Pancreas (tissue), 10 donors: ENCODE measurements at regions not wholly inside any gene's neighbourhood (a gene's known extent, or its start where the extent isn't known, plus 50 kb on each side); places are given as distances from the start of the nearest gene placed in this dataset.

Experiments
- ATAC-seq, 4 donors: fragments of 200-7000 bp; cut with Tn5 transposase; one replicate each; pipeline versions ENCODE4 v1.8.0 to v1.9.1; 2020; ENCODE audit warnings: mild to moderate bottlenecking in 4 of 4, moderate library complexity in 4 of 4
- DNase-seq, 6 donors: peaks; one replicate each; pipeline ENCODE4 v3.0.0-alpha.2; 2020
- FAIRE-seq: peaks from 2 replicates; lab custom pipeline; 2012; peaks lifted over from hg19 to GRCh38; lab: Jason Lieb, UNC
- H3K27ac ChIP-seq, 4 donors: fragments of 200-600 bp; sonication (generic); 1 replicate in 3 of 4; 2 replicates in 1 of 4; pipeline versions ENCODE4 v1.5.0 to v1.8.0; 2020
- H3K27me3 ChIP-seq, 4 donors: fragments of 200-600 bp; one replicate each; pipeline ENCODE4 v1.8.0; 2021
- H3K36me3 ChIP-seq, 3 donors: fragments of 200-600 bp; sonication (generic) in 1 of 3; one replicate each; pipeline versions ENCODE4 v1.5.0 to v1.8.0; 2020 to 2021
- H3K4me1 ChIP-seq, 3 donors: fragments of 200-600 bp; one replicate each; pipeline ENCODE4 v1.8.0; 2021
- H3K4me3 ChIP-seq, 4 donors: fragments of 200-600 bp; sonication (generic) in 2 of 4; one replicate each; pipeline versions ENCODE4 v1.5.0 to v1.8.0; 2020 to 2021
- H3K9me3 ChIP-seq, 4 donors: fragments of 200-600 bp; one replicate each; pipeline ENCODE4 v1.8.0; 2021
- WGBS, 2 donors: extraction: QIAGEN DNeasy Blood & Tissue Kit; methylation state at CpG; one replicate each; pipeline ENCODE4 v1.1.7; 2013; 5-methylcytosine and 5-hydroxymethylcytosine counted together
- intact Hi-C, 3 donors: fragments of 100-400 bp; cut with DNase I; formaldehyde crosslinking; loops; one replicate each; pipeline versions ENCODE4 v1.11.1 to v1.14.2; 2022
- TF ChIP-seq, protein P1 (sequence below), 4 donors: fragments of 200-600 bp; sonication (generic) in 3 of 4; IDR thresholded peaks; one replicate each; pipeline versions ENCODE4 v1.5.0 to v1.8.0; 2021; ENCODE audit warnings: antibody characterized with exemption in 4 of 4
- donor health status: healthy with polysubstance abuse.
- donor health status: DM: no; HTN: no; CAD: no; lungs with moderate emphysema.
- donor health status: DM: no; HTN: no; CAD: no.
- donor health status: control.
- donor health status: control.
- donor health status: Bipolar disorder and iron deficiency.
- donor health status: DM: yes; HTN: yes; CAD: no.
- donor health status: DM: no; HTN: no; CAD: no.
- donor health status: DM: no; HTN: no; CAD: no.
- donor health status: DM: yes; HTN: yes; CAD: no.

DNA sequence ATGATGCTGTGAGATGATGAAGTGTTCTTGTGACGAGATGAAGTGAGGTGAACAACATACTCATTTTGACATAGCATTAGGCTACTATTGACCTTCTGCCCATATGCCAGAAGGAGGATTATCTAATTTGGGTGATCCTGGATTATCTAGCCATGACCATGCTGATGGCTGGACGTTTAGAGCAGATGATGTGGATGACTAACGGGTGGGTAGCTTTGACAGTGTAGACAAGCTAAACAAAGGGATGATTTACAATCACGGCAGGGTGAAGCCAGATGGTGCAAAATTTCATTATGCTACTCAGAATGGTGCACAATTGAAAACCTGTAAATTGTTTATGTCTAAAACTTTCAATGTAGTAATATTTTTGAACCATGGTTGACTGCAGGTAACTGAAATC, 2403.4 kb upstream of the ACO1 start:
- intact Hi-C loops = no loop called here
- 36 to 51% methylated on average over 4 of the region's 4 CpGs for WGBS, 2 donors
- Histone ChIP-seq H3K9me3 (no peaks in the 10 kb centered on the region), H3K4me1 (no peaks in the 10 kb centered on the region), H3K27ac (no peak overlapping the region), H3K4me3 (no peak overlapping the region), H3K36me3 (no peaks in the 10 kb centered on the region), H3K27me3 (no peaks in the 10 kb centered on the region)
- ATAC-seq (no peak), DNase-seq (no peak), FAIRE-seq (no peak)
- TF ChIP-seq, protein P1, sequence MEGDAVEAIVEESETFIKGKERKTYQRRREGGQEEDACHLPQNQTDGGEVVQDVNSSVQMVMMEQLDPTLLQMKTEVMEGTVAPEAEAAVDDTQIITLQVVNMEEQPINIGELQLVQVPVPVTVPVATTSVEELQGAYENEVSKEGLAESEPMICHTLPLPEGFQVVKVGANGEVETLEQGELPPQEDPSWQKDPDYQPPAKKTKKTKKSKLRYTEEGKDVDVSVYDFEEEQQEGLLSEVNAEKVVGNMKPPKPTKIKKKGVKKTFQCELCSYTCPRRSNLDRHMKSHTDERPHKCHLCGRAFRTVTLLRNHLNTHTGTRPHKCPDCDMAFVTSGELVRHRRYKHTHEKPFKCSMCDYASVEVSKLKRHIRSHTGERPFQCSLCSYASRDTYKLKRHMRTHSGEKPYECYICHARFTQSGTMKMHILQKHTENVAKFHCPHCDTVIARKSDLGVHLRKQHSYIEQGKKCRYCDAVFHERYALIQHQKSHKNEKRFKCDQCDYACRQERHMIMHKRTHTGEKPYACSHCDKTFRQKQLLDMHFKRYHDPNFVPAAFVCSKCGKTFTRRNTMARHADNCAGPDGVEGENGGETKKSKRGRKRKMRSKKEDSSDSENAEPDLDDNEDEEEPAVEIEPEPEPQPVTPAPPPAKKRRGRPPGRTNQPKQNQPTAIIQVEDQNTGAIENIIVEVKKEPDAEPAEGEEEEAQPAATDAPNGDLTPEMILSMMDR (IDR thresholded peaks at IDR 0.05) = no peak

DNA sequence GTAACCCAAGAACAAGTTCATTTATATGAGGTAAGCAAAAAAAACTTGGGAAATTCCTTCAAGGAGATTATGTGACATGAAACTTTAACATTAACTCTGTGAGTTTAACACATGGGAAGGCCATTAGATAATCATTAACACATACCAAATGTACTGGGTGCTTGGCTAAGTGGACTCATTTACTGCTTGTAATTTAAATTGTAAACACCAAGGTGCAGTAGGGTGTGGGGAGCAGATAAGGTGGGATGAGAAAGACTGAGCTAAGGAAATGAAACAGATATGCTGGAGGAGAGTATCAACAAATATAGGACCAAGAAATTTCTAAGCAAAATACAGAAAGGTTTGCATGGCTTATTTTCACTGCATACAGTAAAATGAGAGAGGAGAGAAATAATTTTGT, 2384.8 kb upstream of the ACO1 start:
- DNase-seq (no peak), ATAC-seq (no peak), FAIRE-seq (no peak)
- intact Hi-C loops = no loop called here
- Histone ChIP-seq H3K27ac (no peak overlapping the region), H3K4me3 (no peak overlapping the region), H3K36me3 (no peaks in the 10 kb centered on the region), H3K27me3 (no peaks in the 10 kb centered on the region), H3K9me3 (no peaks in the 10 kb centered on the region), H3K4me1 (no peaks in the 10 kb centered on the region)
- TF ChIP-seq, protein P1 (IDR thresholded peaks at IDR 0.05) = no peak

DNA sequence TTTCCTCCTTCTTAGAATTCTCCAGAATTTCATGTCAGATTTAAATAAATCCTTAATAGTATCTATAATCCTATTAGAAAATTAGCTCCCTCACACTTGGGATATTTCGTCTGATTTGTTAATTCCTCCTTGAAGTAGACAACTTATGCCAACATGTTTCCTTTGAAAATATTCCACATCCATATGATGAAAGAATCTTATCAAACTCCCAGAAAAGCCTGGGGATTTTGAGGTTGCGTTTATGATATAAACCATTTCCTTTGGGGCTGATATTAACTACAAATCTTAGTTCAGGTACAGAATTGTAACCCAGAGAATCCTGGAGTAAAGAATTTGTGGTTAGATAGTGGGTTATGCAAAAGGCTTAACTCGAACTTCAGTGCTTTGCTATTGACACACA, 2373.8 kb upstream of the ACO1 start:
- Histone ChIP-seq H3K27ac (no peak overlapping the region), H3K4me1 (no peaks in the 10 kb centered on the region), H3K9me3 (no peaks in the 10 kb centered on the region), H3K27me3 (no peaks in the 10 kb centered on the region), H3K4me3 (no peak overlapping the region), H3K36me3 (no peaks in the 10 kb centered on the region)
- intact Hi-C loops = no loop called here
- DNase-seq = no peak
- 37 to 40% methylated on average over 3 of the region's 3 CpGs for WGBS, 2 donors
- FAIRE-seq = no peak
- TF ChIP-seq, protein P1 (IDR thresholded peaks at IDR 0.05) = no peak
- no peak for ATAC-seq

DNA sequence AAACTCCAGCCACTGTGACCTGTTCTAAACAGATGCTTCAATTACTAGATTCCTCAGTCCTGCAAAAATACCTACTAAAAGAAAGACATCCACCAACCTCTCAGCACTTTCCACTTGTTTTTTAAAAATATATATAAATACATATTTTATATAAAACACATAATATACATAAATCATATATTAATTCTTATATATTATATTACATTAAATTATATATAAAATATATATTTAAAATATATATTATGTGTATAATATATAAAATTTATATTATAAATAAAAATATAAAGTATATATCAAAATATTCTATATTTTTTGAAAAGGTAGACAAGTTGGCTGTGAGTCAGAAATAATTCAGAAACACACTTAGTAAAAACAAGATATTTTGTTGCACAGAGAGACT, 2371.8 kb upstream of the ACO1 start:
- Histone ChIP-seq H3K9me3 (no peaks in the 10 kb centered on the region), H3K36me3 (no peaks in the 10 kb centered on the region), H3K4me1 (no peaks in the 10 kb centered on the region), H3K4me3 (no peak overlapping the region), H3K27me3 (no peaks in the 10 kb centered on the region), H3K27ac (no peak overlapping the region)
- FAIRE-seq (peak; percentile 86), DNase-seq (no peak), ATAC-seq (no peak)
- TF ChIP-seq, protein P1 (IDR thresholded peaks at IDR 0.05) = no peak
- intact Hi-C loops = no loop called here

DNA sequence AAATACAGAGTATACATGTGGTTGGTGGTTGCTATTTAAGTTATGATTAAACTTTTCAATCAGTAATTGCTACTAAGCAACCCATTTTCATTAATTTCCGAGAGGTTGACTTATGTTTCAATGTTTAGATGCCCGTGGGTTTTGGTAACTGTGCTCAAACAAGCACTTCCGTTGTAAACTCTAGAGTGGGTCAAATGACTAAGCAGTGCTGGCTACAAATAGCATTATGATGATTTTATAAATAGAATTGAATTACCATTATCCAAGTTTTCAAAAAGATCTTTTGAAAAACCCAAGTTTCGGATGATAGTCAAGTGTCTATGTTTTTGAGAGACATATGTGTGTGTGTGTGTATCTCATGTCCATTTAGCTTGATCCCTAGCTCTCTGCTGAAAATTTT, 2369.4 kb upstream of the ACO1 start:
- 49 to 67% methylated on average over 4 of the region's 4 CpGs for WGBS, 2 donors
- Histone ChIP-seq H3K36me3 (no peaks in the 10 kb centered on the region), H3K9me3 (no peaks in the 10 kb centered on the region), H3K4me3 (no peak overlapping the region), H3K4me1 (no peaks in the 10 kb centered on the region), H3K27me3 (no peaks in the 10 kb centered on the region), H3K27ac (no peak overlapping the region)
- FAIRE-seq (no peak), DNase-seq (no peak), ATAC-seq (no peak)
- intact Hi-C loops = no loop called here
- TF ChIP-seq, protein P1 (IDR thresholded peaks at IDR 0.05) = no peak
